GM23338 (cell line): ENCODE measurements at regions not wholly inside any gene's neighbourhood (a gene's known extent, or its start where the extent isn't known, plus 50 kb on each side); places are given as distances from the start of the nearest gene placed in this dataset.
A peak's percentile ranks its signal among the peaks of the same experiment; 100 is the strongest.

ENCODE experiments used
- ATAC-seq: fragments of 200-7000 bp; cut with Tn5 transposase; 3 replicates; pipeline ENCODE4 v1.9.1; 2020
- DNase-seq: peaks from one replicate; pipeline ENCODE4 v3.0.0-alpha.2; 2015; ENCODE audit warnings: low spot score
- H2AFZ ChIP-seq: fragments of 200-600 bp; sonication (generic); 2 replicates; pipeline ENCODE4 v1.8.0; 2016; ENCODE audit warnings: antibody characterized with exemption, mild to moderate bottlenecking, moderate library complexity
- H3F3A ChIP-seq: fragments of 200-600 bp; sonication (generic); replicated peaks from 2 replicates; pipeline ENCODE4 v1.8.0; 2017; ENCODE audit warnings: antibody characterized with exemption, mixed run types, low read depth
- H3K27ac ChIP-seq: fragments of 200-600 bp; sonication (generic); 2 replicates; pipeline ENCODE4 v1.6.1; 2016; ENCODE audit warnings: low read depth
- H3K27me3 ChIP-seq: fragments of 200-600 bp; sonication (generic); 2 replicates; pipeline ENCODE4 v1.8.0; 2016; ENCODE audit warnings: mild to moderate bottlenecking, mixed run types, moderate library complexity; ENCODE audit not compliant: insufficient read depth
- H3K36me3 ChIP-seq: fragments of 200-600 bp; sonication (generic); 2 replicates; pipeline ENCODE4 v1.8.0; 2016; ENCODE audit warnings: mild to moderate bottlenecking; ENCODE audit not compliant: insufficient read depth
- H3K4me1 ChIP-seq: fragments of 200-600 bp; sonication (generic); 2 replicates; pipeline ENCODE4 v1.8.0; 2016; ENCODE audit warnings: mild to moderate bottlenecking, moderate library complexity; ENCODE audit not compliant: insufficient read depth
- H3K4me2 ChIP-seq: fragments of 200-600 bp; sonication (generic); 2 replicates; pipeline ENCODE4 v1.7.1; 2017; ENCODE audit warnings: mixed run types
- H3K4me3 ChIP-seq: fragments of 200-600 bp; sonication (generic); 2 replicates; pipeline ENCODE4 v1.6.1; 2016; ENCODE audit warnings: mixed run types
- H3K79me2 ChIP-seq: fragments of 200-600 bp; sonication (generic); replicated peaks from 2 replicates; pipeline ENCODE4 v1.8.0; 2017; ENCODE audit warnings: mild to moderate bottlenecking; ENCODE audit not compliant: insufficient read depth
- H3K9me2 ChIP-seq: fragments of 200-600 bp; sonication (generic); 2 replicates; pipeline ENCODE4 v1.8.0; 2017; ENCODE audit not compliant: insufficient read depth
- H4K20me1 ChIP-seq: fragments of 200-600 bp; sonication (generic); replicated peaks from 2 replicates; pipeline ENCODE4 v1.8.0; 2017; ENCODE audit warnings: mild to moderate bottlenecking; ENCODE audit not compliant: insufficient read depth
- H3K27ac Mint-ChIP-seq: 2 replicates; pipeline ENCODE4 v1.8.0; 2020; ENCODE audit warnings: inconsistent platforms, mild to moderate bottlenecking, moderate library complexity, mixed read lengths
- H3K27me3 Mint-ChIP-seq: 3 replicates; pipeline ENCODE4 v1.8.0; 2022; ENCODE audit warnings: low read depth, mild to moderate bottlenecking, moderate library complexity, mixed read lengths, inconsistent platforms; ENCODE audit not compliant: insufficient read depth, poor library complexity
- H3K36me3 Mint-ChIP-seq: 3 replicates; pipeline ENCODE4 v1.8.0; 2021; ENCODE audit warnings: low read depth, mild to moderate bottlenecking, inconsistent platforms, moderate library complexity, mixed read lengths
- H3K4me1 Mint-ChIP-seq: 3 replicates; pipeline ENCODE4 v1.8.0; 2020; ENCODE audit warnings: mild to moderate bottlenecking, inconsistent platforms, mixed read lengths
- H3K4me3 Mint-ChIP-seq: 3 replicates; pipeline ENCODE4 v1.8.0; 2021; ENCODE audit warnings: moderate library complexity, mild to moderate bottlenecking, inconsistent platforms, mixed read lengths
- H3K9me3 Mint-ChIP-seq: 3 replicates; pipeline ENCODE4 v1.8.0; 2020; ENCODE audit warnings: moderate library complexity, mild to moderate bottlenecking, inconsistent platforms, mixed read lengths
- CREB1 ChIP-seq: fragments of 250-450 bp; sonication (Bioruptor Pico); IDR thresholded peaks from 2 replicates; pipeline ENCODE4 v1.5.0; 2020; ENCODE audit warnings: low read depth, mild to moderate bottlenecking, moderate library complexity
- CTCF ChIP-seq, 2 experiments: fragments of 200-600 bp in 1 of 2; sonication (generic) in 1 of 2; conservative IDR thresholded peaks; 2 replicates each; pipeline versions ENCODE4 v1.5.1 to v1.6.1; 2016 to 2017; ENCODE audit warnings: antibody characterized with exemption in 2 of 2, low read depth in 2 of 2, mild to moderate bottlenecking in 2 of 2, moderate library complexity in 1 of 2
- EZH2phosphoT487 ChIP-seq: fragments of 200-600 bp; sonication (generic); IDR thresholded peaks from one replicate; pipeline ENCODE4 v1.8.1; 2018; ENCODE audit warnings: antibody characterized with exemption; ENCODE audit not compliant: unreplicated experiment
- JUNB ChIP-seq: IDR thresholded peaks from one replicate; pipeline ENCODE4 v1.6.1; 2016; ENCODE audit warnings: antibody characterized with exemption; ENCODE audit not compliant: unreplicated experiment
- POLR2AphosphoS5 ChIP-seq: IDR thresholded peaks from 2 replicates; pipeline ENCODE4 v1.6.1; 2016; ENCODE audit warnings: antibody characterized with exemption, low read depth
- REST ChIP-seq: IDR thresholded peaks from one replicate; pipeline ENCODE4 v1.6.1; 2018; ENCODE audit warnings: antibody characterized with exemption; ENCODE audit not compliant: unreplicated experiment
- STAT1 ChIP-seq: IDR thresholded peaks from one replicate; pipeline ENCODE4 v1.6.1; 2016; ENCODE audit warnings: antibody characterized with exemption; ENCODE audit not compliant: unreplicated experiment
- ZNF331 ChIP-seq: fragments of 250-450 bp; sonication (Bioruptor Pico); IDR thresholded peaks from 2 replicates; pipeline ENCODE4 v1.5.0; 2020; ENCODE audit warnings: low read depth, mild to moderate bottlenecking, moderate library complexity
- ZNF462 ChIP-seq: fragments of 250-450 bp; sonication (Bioruptor Pico); IDR thresholded peaks from 2 replicates; pipeline ENCODE4 v1.5.0; 2020; ENCODE audit warnings: mild to moderate bottlenecking, moderate library complexity

GRCh38 chr5:176132471-176133288 is 105.5 kb upstream of the SIMC1 start:
- H3K9me3 Mint-ChIP-seq = no peaks in the 10 kb centered on the region; the same call in 2 of the 3 replicates
- Histone ChIP-seq H3F3A (no peaks in the 10 kb centered on the region), H3K27ac (no peak overlapping the region), H3K4me3 (peak overlapping the region; percentile 73), H4K20me1 (no peaks in the 10 kb centered on the region), H3K4me2 (peak overlapping the region; percentile 92), H3K36me3 (no peaks in the 10 kb centered on the region), H3K4me1 (no peaks in the 10 kb centered on the region; the same call in 1 of the 2 replicates), H2AFZ (peak overlapping the region; percentile 94), H3K9me2 (no peaks in the 10 kb centered on the region), H3K27me3 (peaks cover 40% of the 10 kb centered on the region), H3K79me2 (no peaks in the 10 kb centered on the region)
- H3K36me3 Mint-ChIP-seq = no peaks in the 10 kb centered on the region; the same call in 2 of the 3 replicates
- TF ChIP-seq JUNB = no peak
- TF ChIP-seq CTCF (conservative IDR thresholded peaks at IDR 0.05; ENCODE audit: low read depth in 2 of 2) = peak in 1 of 2 experiments; percentile 31; a peak in 2 of 4 replicates
- TF ChIP-seq REST = no peak
- TF ChIP-seq POLR2AphosphoS5 = no peak
- TF ChIP-seq ZNF331 (CRISPR knock-in tag) = no peak
- TF ChIP-seq CREB1 (CRISPR knock-in tag) = 0 out of 2 replicates have a peak, but pooled peaks have one; percentile 13
- TF ChIP-seq STAT1 = no peak
- no peak for TF ChIP-seq EZH2phosphoT487
- TF ChIP-seq ZNF462 = no peak
- H3K4me3 Mint-ChIP-seq = peak overlapping the region; percentile 73
- H3K4me1 Mint-ChIP-seq = peaks cover 16% of the 10 kb centered on the region
- peaks cover 19% of the 10 kb centered on the region for H3K27me3 Mint-ChIP-seq
- H3K27ac Mint-ChIP-seq = no peak overlapping the region
- DNase-seq (peak; percentile 48), ATAC-seq (peak; percentile 48)
